ENCODE measurements at regions not wholly inside any gene's neighbourhood (a gene's known extent, or its start where the extent isn't known, plus 50 kb on each side); places are given as distances from the start of the nearest gene placed in this dataset.
"Not testable (repeated sequence)": the region's sequence is repeated elsewhere in the genome, so short reads cannot be mapped to it uniquely, and the experiment has no call there.

- H2AFZ ChIP-seq (ENCODE audit: low read length) = no peak overlapping the region
- DNase-seq = no peak
- no peak overlapping the region for H3K9ac ChIP-seq (ENCODE audit: low read length)
- H3K36me3 ChIP-seq (replicated peaks; ENCODE audit: insufficient read depth, low read length) = no peaks in the 10 kb centered on the region
- H3K79me2 ChIP-seq (ENCODE audit: low read length) = no peaks in the 10 kb centered on the region
- H3K27ac ChIP-seq (ENCODE audit: low read length) = no peak overlapping the region
- no peaks in the 10 kb centered on the region for H3K27me3 ChIP-seq (replicated peaks; ENCODE audit: insufficient read depth, low read length)
- H3F3A ChIP-seq (ENCODE audit: insufficient read depth, low read length) = no peaks in the 10 kb centered on the region
- no peak overlapping the region for H3K4me2 ChIP-seq (ENCODE audit: low read depth, low read length)
- no peaks in the 10 kb centered on the region for H3K9me2 ChIP-seq (replicated peaks; ENCODE audit: insufficient read depth, low read length)
- TF ChIP-seq EZH2 (optimal IDR thresholded peaks at IDR 0.05; ENCODE audit: low read depth, low read length) (no peak), CTCF (IDR thresholded peaks at IDR 0.05; ENCODE audit: low read length) (no peak), EZH2phosphoT487 (IDR thresholded peaks at IDR 0.05; ENCODE audit: low read length) (no peak)
- H3K4me1 ChIP-seq (ENCODE audit: low read length) = no peaks in the 10 kb centered on the region
- H4K20me1 ChIP-seq (ENCODE audit: insufficient read depth, low read length) = no peaks in the 10 kb centered on the region
- H3K4me3 ChIP-seq (ENCODE audit: low read length) = no peak overlapping the region
- no peaks in the 10 kb centered on the region for H3K9me3 ChIP-seq (replicated peaks; ENCODE audit: insufficient read depth, low read length)
Measured at GRCh38 chr2:190005513-190005912, 57.0 kb downstream of the MSTN start.

GRCh38 chr2:189999661-190000060 lies 62.9 kb downstream of the MSTN start:
- Histone ChIP-seq H3K4me2 (ENCODE audit: low read depth, low read length) (no peak overlapping the region), H3F3A (ENCODE audit: insufficient read depth, low read length) (no peaks in the 10 kb centered on the region), H4K20me1 (ENCODE audit: insufficient read depth, low read length) (no peaks in the 10 kb centered on the region), H3K4me3 (ENCODE audit: low read length) (no peak overlapping the region), H3K36me3 (replicated peaks; ENCODE audit: insufficient read depth, low read length) (no peaks in the 10 kb centered on the region), H3K9ac (ENCODE audit: low read length) (no peak overlapping the region), H3K79me2 (ENCODE audit: low read length) (no peaks in the 10 kb centered on the region), H3K4me1 (ENCODE audit: low read length) (no peaks in the 10 kb centered on the region), H2AFZ (ENCODE audit: low read length) (no peak overlapping the region), H3K9me3 (replicated peaks; ENCODE audit: insufficient read depth, low read length) (no peaks in the 10 kb centered on the region), H3K9me2 (replicated peaks; ENCODE audit: insufficient read depth, low read length) (no peaks in the 10 kb centered on the region), H3K27ac (ENCODE audit: low read length) (no peak overlapping the region), H3K27me3 (replicated peaks; ENCODE audit: insufficient read depth, low read length) (no peaks in the 10 kb centered on the region)
- TF ChIP-seq EZH2phosphoT487 (IDR thresholded peaks at IDR 0.05; ENCODE audit: low read length) = no peak
- no peak for DNase-seq

GRCh38 chr2:189998665-189999064 lies 63.9 kb downstream of the MSTN start:
- H3F3A ChIP-seq (ENCODE audit: insufficient read depth, low read length); H3K27ac ChIP-seq (ENCODE audit: low read length); H3K79me2 ChIP-seq (ENCODE audit: low read length); H3K9me2 ChIP-seq (replicated peaks; ENCODE audit: insufficient read depth, low read length); H3K27me3 ChIP-seq (replicated peaks; ENCODE audit: insufficient read depth, low read length); H3K4me1 ChIP-seq (ENCODE audit: low read length); H3K9ac ChIP-seq (ENCODE audit: low read length); H3K4me3 ChIP-seq (ENCODE audit: low read length); H4K20me1 ChIP-seq (ENCODE audit: insufficient read depth, low read length); DNase-seq; H3K9me3 ChIP-seq (replicated peaks; ENCODE audit: insufficient read depth, low read length); H3K4me2 ChIP-seq (ENCODE audit: low read depth, low read length); H2AFZ ChIP-seq (ENCODE audit: low read length); H3K36me3 ChIP-seq (replicated peaks; ENCODE audit: insufficient read depth, low read length): not testable (repeated sequence)

GRCh38 chr2:189997016-189997415 lies 65.5 kb downstream of the MSTN start:
- Histone ChIP-seq H3K9me3 (replicated peaks; ENCODE audit: insufficient read depth, low read length) (no peaks in the 10 kb centered on the region), H2AFZ (ENCODE audit: low read length) (no peak overlapping the region), H3K27me3 (replicated peaks; ENCODE audit: insufficient read depth, low read length) (no peaks in the 10 kb centered on the region), H4K20me1 (ENCODE audit: insufficient read depth, low read length) (no peaks in the 10 kb centered on the region), H3K4me3 (ENCODE audit: low read length) (no peak overlapping the region), H3K79me2 (ENCODE audit: low read length) (no peaks in the 10 kb centered on the region), H3F3A (ENCODE audit: insufficient read depth, low read length) (no peaks in the 10 kb centered on the region), H3K27ac (ENCODE audit: low read length) (no peak overlapping the region), H3K4me1 (ENCODE audit: low read length) (no peaks in the 10 kb centered on the region), H3K4me2 (ENCODE audit: low read depth, low read length) (no peak overlapping the region), H3K36me3 (replicated peaks; ENCODE audit: insufficient read depth, low read length) (no peaks in the 10 kb centered on the region), H3K9ac (ENCODE audit: low read length) (no peak overlapping the region), H3K9me2 (replicated peaks; ENCODE audit: insufficient read depth, low read length) (no peaks in the 10 kb centered on the region)
- no peak for DNase-seq
- TF ChIP-seq EZH2 (optimal IDR thresholded peaks at IDR 0.05; ENCODE audit: low read depth, low read length) (no peak), CTCF (IDR thresholded peaks at IDR 0.05; ENCODE audit: low read length) (no peak), EZH2phosphoT487 (IDR thresholded peaks at IDR 0.05; ENCODE audit: low read length) (no peak)

All from MM.1S (cell line).